Erythroblast (primary cell): ENCODE measurements at regions not wholly inside any gene's neighbourhood (a gene's known extent, or its start where the extent isn't known, plus 50 kb on each side); places are given as distances from the start of the nearest gene placed in this dataset.

Source experiments
- GATA1 ChIP-seq: IDR thresholded peaks from 2 replicates; pipeline ENCODE4 v1.6.1; 2011; ENCODE audit warnings: low read depth, mild to moderate bottlenecking, control low read depth, low read length, moderate library complexity
- POLR2A ChIP-seq: IDR thresholded peaks from 2 replicates; pipeline ENCODE4 v1.6.1; 2011; ENCODE audit warnings: mild to moderate bottlenecking, low read length

GRCh38 chr4:65083076-65083475, 587.2 kb downstream of the EPHA5 start:
- TF ChIP-seq POLR2A (no peak), GATA1 (no peak)
